HG02571 (cell line): ENCODE measurements at regions not wholly inside any gene's neighbourhood (a gene's known extent, or its start where the extent isn't known, plus 50 kb on each side); places are given as distances from the start of the nearest gene placed in this dataset.

Source experiments
- ATAC-seq: cut with Tn5 transposase; IDR thresholded peaks from one replicate; pipeline ENCODE4 v1.9.1; 2021; ENCODE audit warnings: mild to moderate bottlenecking, moderate library complexity; ENCODE audit not compliant: unreplicated experiment

DNA sequence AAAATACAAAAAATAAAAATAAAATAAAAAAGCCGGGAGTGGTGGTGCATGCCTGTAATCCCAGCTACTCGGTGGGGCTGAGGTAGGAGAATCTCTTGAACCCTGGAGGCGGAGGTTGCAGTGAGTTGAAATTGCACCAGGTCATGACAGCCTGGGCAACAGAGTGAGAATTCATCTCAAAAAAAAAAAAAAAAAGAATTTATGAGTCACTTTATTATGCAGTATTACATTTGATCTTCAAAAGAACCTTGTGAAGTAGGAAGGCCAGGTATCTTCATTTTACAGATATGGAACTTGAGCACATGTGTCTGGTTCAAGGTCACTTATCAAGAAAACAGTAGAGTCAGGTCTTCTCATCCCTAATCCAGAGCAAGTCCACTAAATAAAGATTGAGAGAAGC is 459.4 kb upstream of the HNRNPA3 start:
- ATAC-seq = no peak

DNA sequence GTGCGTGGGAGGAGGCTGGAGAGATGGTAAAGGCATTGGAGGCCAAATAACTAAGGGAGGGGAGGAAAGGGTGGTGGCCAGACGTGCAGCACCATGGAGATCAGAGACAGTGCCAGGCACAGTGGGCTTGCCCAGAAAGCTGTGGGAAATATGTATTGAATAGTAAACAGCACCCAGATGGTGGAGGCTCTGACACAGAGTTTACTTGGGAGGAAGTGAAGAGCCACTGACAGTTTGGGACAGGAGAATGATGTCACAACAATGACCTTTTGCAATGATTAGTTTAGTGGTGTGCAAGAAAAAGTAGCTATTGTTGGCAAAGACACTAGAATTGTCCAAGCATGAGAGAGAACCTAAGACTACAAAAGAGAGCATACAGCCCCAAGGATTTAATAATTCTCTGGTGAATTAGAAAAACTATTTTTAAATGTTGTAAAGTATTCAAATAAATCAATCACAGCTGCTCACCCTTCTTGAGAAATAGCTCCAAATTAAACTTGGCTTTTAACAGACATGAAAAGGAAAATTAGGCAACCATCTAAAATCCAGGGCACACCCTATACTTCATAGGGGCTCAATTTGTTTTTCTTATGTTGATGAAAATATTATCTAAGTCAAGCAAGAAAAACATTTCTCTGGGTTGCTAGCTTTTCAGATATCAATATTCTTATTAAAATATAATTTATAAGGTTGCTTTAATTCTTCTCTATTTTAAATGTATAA is 458.7 kb upstream of the HNRNPA3 start:
- ATAC-seq = no peak

DNA sequence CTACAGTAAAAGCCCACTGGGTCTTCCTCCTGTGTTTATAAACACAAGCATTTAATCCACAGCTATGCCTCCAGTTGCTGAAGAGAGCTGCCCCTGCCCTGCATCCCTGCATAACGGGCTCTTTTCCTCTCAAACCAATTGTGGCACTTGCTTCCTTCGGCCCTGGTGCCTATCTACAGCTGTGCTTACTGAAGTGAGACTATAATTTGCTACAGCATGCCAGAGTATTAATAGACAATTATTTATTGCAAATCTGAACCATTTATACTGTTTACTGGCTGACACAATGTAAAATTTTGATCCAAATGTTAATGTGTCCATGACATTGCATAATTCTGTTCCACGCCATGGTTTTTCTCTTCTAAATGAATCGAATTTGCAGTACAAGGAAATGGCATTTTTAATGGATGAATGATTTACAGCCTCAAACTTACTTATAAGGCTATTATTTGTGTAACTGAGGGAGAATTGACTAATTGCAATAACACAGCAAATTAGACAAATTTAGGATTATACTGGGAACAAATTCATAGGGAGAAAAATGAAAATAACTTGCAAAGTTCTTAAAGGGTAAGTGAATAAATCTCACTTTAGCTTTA is 457.0 kb upstream of the HNRNPA3 start:
- no peak for ATAC-seq

DNA sequence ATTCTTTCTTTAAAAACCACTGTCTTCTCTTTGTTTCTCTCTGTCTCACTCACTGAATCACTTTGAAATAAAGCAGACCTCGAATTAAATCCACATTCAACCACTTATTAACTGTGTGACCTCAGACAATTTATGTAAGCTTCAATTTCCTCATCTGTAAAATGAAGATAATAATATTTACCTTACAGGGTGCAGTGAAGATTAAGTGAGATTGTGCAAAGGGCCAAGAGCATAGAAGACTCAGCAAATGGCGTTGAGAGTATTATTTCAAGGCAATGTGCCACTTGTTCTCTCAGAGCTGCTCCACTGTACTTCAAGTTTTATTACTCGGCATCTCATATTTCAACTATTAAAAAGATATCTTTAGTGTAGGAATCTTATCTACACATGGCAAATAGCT is 454.2 kb upstream of the HNRNPA3 start:
- ATAC-seq = no peak

DNA sequence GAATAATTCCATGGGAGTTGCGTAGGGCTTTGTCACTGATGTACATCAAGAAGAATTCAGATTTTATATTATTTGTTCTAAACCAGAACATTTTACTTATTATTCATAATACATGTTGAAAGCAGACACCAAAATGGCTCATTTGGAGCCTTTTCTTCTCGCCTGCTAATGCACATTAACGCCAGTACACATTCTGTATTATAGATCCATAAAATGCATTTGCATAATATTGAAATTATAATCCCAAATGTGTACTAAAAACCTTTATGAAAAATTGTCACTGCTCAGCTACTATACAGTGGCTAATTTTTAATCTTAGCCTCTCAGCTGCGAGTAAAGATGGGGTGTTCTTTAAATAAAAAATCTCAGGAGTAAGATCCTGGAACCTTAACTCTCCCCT is 452.2 kb upstream of the HNRNPA3 start:
- ATAC-seq = no peak

DNA sequence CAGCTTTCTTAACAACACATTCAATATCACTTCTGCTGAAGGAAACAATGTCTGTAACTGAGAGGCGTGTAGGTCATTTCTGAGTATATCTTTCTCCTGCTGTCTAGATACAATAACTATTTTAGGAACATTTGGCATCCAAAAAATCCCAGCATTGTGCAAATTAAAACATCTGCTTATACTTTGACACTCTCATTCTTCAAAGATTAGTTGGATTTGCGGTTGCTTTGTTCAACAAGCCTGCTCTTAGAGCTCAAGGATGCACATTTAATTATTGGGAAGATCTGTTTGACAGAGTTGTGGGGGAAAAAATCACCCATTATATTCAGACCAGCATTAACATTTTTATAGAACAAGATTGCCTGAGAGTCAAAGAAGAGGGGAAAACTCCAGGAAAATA is 449.5 kb upstream of the HNRNPA3 start:
- no peak for ATAC-seq

DNA sequence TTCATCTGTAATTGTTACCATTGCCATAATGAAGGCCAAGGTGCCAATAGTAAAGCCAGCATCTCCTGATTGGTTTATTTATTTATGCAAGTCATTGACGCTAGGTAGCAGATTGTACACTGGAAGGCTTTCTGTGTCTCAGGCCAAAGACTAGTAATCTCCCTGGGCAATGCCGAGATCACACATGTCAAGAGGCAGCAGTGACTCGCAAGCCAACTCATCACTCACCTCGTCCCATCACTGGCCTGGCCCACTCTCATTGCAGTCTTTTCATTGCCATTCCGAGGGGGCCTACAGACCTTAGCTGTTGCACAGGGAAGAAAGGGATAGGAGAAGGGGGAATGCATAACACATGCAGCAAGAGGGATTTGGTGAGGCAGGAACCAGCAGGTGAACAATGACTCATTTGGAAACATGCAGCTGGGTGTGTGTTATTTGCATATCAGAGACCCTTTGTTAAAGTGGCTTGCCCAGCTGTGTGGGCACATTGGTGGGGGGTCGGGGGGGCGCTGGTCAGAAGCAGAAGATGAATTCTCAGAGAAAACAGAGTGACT is 448.7 kb upstream of the HNRNPA3 start:
- ATAC-seq = peak; percentile 51

DNA sequence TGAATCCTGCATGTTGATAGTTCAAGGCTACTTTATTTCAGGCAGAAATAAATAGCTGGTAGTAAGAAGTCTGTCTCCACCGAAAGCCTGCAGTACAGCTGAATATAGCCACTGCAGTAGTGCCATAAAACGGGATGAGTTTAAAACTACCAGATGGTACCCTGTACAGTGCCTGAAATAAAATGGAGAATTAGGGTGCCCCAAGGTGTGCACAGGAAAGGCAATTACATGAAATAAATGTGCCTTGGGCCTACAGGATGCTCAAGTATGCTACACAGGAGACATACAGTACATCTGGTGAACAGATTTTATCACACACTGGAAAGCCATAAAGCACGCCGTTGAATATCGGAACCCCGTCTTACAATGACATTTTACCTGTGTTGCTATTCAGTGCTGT is 447.7 kb upstream of the HNRNPA3 start:
- ATAC-seq = no peak

DNA sequence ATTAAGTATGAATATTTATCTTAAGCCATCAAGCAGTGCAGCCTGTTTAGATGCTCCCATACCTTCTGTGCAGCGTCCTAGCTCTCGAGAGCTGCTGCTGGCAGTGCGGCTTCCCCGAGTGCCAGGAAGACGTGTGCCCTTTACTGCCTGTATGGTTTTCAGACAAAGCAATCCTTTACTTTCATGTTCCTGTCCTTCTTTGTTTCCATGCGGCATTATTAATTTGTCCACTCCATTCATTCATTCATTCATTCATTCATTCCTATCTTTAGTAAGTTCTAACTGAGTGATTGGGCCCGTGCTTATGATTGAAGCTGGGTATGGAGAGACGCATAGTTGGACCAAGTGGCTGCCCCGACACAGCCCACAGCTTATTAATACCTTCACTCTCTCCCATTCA is 446.6 kb upstream of the HNRNPA3 start:
- no peak for ATAC-seq

DNA sequence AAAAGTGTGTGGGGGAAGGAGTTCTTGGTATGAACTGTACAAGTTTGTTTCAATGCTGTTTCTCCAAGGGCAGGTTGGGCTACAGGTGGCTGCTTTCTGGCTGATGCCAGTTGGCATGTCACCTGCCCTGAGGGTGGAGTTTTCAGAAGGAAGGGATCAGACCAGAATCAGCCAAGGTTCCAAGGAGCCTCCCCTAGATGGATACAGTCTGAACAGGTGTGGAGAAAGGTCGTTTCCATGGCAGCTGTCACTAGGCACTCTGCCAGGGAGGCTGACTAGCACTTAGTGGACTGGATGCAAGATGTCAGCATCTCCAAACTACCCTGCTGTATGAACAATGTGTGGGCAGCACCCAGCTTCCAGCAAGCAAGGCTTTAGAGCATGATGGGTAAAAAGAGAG is 444.4 kb upstream of the HNRNPA3 start:
- no peak for ATAC-seq

DNA sequence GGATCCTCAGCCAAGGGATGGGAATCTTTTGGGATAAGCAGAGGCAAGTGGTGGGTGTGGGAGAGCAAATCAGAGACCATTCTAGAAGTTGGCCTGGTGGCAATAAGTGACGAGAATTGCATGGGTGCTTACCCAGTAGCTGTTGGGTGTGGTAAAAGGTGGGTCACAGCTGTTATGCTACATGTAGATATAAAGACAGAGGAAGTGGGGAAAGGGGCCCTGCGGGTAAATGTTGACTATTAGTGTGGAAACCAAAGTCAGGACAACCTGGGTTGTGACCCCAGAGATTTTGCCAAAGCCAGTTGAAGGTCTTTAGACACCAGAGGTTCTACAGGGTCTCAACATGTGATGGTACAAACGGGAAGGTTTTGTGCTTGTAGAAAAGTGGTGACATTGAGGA is 443.6 kb upstream of the HNRNPA3 start:
- ATAC-seq = no peak

DNA sequence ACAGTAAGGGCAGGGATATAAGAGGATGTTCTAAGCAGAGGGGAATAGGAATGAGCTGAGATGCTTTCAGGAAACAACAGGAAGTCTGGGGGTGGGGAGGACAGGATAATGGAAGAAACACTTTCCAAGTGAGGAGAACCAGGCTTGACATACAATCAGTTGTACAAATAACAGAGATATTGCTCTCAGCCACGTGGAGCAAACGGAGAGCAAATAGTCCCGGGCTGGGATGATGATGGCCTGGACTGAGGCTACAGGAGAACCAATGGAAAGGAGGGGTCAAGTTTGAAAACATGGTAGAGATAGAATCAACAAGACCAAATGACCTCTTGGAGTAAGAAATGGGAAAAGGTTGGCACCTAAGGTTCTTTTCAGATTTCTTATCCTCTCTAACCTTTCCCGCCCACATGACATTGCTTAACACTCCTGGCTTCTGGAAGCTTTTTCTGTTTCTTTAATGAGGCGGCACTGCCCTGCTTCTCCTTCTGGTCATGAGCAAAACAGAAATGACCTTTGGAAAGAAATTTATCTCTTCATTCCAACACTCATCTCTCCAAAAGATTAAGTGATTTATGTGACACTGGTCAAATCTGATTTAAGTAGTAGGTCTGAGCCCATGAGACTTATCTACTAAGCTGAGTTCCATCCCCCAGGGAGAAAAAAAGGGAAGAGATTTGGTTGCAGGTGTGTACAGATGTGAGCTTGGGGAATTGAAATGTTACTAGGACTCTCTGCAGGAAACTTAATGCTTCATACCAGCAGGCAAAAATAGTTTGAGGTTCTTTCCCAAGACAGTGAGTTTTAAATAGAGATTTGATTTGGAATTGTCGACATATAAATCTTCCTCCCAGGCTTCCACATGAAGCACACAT is 442.9 kb upstream of the HNRNPA3 start:
- no peak for ATAC-seq

DNA sequence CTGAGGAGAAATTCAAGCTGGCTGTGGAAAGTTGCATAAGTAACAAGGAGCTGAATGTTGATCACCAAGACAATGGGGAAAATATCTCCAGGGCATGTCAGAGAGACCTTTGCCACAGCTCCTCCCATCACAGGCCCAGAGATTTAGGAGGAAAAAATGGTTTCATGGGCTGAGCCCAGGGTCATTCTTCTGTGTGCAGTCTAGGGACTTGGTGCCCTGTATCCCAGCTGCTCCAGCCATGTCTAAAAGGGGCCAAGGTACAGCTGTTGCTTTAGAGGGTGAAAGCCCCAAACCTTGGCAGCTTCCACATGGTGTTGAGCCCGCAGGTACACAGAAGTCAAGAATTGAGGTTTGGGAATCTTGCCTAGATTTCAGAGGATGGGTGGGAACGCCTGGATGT is 439.8 kb upstream of the HNRNPA3 start:
- ATAC-seq = no peak

DNA sequence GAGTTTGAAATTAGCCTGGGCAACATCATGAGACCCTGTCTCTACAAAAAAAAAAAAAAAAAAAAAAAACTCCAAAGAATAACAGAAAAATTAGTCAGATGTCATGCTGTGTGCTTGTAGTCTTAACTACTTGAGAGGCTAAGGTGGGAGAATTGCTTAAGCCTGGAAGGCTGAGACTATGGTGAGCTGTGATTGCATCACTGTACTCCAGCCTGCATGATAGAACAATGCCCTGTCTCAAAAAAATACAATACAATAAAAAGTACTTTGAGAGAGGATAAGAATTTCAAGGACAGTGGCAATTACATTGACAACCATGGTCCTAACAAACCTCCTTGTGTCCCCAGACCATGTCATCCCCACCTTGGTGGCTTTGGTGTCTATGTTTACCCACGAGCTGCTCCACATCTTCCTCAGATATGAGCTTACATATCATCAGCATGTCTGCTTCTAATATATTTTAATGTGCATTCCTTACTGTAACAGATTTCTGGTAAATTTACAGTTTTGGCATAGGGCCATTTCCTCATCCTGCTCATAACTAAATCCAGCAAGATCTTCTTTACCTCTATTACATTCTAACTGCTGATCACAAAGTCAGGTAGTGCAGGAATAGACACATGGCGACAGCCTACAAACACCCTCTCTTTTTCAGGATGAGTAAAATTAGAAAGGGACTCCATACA is 437.7 kb upstream of the HNRNPA3 start:
- ATAC-seq = no peak

DNA sequence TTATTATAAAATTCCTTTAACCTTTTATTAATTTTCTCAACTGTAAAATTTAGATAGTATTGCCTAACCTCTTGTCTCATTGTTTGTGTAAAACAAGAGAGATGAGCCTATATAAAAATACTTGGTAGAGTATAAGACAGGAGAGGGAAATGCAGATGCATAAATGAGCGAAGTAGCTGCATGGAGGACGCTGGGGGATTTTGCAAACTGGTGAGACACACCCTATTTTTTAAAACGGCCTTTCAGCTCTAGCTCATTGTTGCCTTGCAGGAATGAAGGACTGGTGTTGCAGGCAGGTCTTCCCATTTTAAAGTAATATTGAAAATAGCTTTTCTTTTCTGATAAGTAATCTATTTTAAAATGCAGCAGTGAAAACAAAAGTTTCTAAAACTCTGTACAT is 435.3 kb upstream of the HNRNPA3 start:
- ATAC-seq = no peak

DNA sequence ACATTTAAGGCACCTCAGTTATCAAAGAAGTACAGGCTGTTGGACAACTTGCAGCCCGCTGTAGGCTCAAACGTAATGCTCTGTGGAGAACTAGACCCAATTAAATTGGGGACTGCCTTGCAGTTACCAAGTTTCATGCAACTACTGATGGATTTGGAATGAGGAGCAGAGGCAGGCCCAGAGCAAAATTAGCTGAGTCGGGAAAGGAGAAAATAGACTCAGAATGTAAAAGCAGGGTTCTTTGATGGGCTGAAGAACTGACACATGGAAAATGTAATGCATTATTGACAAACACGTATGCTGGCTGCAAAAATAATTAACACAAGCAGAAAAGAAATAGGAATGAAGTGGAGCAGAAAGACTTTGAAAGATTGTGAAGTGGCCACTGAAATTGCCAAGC is 432.7 kb upstream of the HNRNPA3 start:
- no peak for ATAC-seq

DNA sequence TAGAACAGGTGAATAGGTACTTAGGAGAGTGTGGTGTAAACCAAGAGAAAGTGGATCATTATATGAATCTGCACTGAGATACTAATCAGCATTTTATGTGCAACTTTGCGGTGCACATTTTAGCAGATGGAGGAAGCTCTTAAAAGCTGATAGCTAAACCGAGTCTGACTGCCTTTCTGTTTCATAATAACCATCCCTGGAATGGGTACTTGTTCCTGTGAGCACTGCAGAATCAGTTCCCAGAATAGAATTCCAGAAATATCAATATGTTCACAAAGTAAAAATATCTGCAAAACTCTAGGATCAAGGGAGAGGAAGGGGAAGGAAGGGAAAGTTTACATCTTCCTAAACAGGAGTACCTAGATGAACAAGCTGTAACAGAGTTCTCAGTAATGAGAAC is 432.2 kb upstream of the HNRNPA3 start:
- no peak for ATAC-seq

DNA sequence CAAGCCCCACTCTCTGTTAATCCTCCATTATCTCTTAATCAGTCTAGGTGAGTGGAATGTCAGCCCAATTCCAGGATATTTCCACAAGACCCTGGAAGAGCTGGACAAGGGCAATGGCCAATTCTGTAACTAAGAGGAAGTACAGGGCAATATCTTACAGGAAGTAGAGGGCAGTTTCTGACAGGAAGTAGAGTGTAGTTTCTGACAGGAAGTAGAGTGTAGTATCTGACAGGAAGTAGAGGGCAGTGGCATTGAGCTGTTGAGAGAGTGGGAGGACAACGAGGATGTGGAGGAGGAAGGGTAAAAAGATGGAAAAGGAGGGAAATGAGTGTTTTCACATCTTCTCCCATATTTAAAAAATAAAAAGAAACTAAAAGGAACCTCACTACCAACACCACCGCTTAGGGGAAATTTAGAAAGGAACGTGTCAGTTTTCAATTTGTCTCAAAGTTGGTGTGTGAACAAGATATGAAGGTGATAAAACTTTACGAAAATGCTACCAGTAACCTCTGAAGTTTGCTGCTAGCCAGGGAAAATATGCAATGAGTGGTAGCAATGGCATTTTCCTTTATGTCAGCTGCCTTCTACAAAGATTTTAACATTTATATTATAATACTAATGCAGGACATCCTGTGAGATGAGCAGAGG is 430.9 kb upstream of the HNRNPA3 start:
- no peak for ATAC-seq

DNA sequence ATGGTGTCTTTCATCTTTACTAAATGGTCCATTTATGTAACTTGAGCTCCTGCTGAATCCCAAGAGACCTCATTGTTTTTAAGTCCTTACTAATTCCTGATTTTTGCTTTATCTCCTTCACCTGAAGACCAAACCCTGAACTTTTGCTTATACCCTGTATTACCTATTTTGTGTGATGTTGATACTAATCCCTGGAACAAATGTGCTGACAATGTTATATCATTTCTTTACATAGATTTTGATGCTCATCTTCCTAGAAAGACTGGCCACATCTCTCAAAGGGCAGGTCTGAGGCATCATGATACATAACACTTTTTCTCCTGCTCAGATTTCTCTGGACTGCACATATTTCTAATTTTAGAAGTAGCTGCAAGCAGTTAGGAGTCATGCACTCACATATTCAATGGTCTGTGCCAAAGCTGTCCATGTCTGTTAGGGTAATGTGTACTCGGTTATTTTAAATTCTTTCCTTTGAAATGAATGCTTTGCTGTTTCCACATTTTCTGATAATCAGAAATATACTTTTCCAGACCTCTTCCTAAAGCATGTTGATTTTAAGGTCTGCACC is 427.9 kb upstream of the HNRNPA3 start:
- ATAC-seq = no peak

DNA sequence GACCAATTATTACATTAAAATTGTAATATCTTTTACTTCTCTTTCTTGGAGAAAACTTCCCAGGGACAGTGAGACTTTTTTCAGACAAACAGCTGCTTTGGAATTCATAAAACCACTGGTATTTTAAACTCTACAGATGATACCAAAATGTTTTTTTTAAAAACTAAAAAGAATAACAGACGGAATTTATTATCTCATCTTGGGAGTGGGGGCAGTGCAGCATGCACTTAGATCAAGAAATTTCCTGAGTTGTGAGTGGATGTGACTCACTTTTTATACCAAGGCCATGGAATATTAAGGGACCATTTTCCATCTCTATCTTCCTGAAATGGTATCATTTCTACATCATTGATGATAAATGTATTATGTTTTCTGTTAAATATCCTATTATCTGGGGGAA is 422.8 kb upstream of the HNRNPA3 start:
- no peak for ATAC-seq
